Endodermal cell (in vitro differentiated cells): ENCODE measurements at regions not wholly inside any gene's neighbourhood (a gene's known extent, or its start where the extent isn't known, plus 50 kb on each side); places are given as distances from the start of the nearest gene placed in this dataset.

Source experiments
- DNase-seq: peaks from one replicate; pipeline ENCODE4 v3.0.0-alpha.2; 2017
- H3K27ac ChIP-seq: 2 replicates; pipeline ENCODE4 v1.5.1; 2013; ENCODE audit warnings: mild to moderate bottlenecking, low read depth, low read length, moderate library complexity
- H3K27me3 ChIP-seq: 2 replicates; pipeline ENCODE4 v1.6.1; 2013; ENCODE audit warnings: mild to moderate bottlenecking, low read length, moderate library complexity; ENCODE audit not compliant: insufficient read depth, control insufficient read depth, poor library complexity, severe bottlenecking
- H3K36me3 ChIP-seq: 2 replicates; pipeline ENCODE4 v1.7.0; 2013; ENCODE audit warnings: mild to moderate bottlenecking, low read length, moderate library complexity; ENCODE audit not compliant: control insufficient read depth, insufficient read depth
- H3K4me1 ChIP-seq: one replicate; pipeline ENCODE4 v1.7.0; 2013; ENCODE audit warnings: low read length; ENCODE audit not compliant: control insufficient read depth, insufficient read depth
- H3K4me3 ChIP-seq: 2 replicates; pipeline ENCODE4 v1.5.1; 2013; ENCODE audit warnings: mild to moderate bottlenecking, low read length, moderate library complexity
- H3K9ac ChIP-seq: 2 replicates; pipeline ENCODE4 v1.6.1; 2013; ENCODE audit warnings: mild to moderate bottlenecking, low read length, moderate library complexity; ENCODE audit not compliant: poor library complexity, severe bottlenecking; ENCODE audit errors: extremely low read depth
- H3K9me3 ChIP-seq: 2 replicates; pipeline ENCODE4 v1.6.1; 2013; ENCODE audit warnings: mild to moderate bottlenecking, low read length, moderate library complexity; ENCODE audit not compliant: control insufficient read depth
- H3K27ac Mint-ChIP-seq: 2 replicates; pipeline ENCODE4 v1.8.0; 2020; ENCODE audit warnings: mixed read lengths
- H3K27me3 Mint-ChIP-seq: 2 replicates; pipeline ENCODE4 v1.8.0; 2021; ENCODE audit warnings: mild to moderate bottlenecking, mixed read lengths; ENCODE audit not compliant: insufficient read depth
- H3K36me3 Mint-ChIP-seq: 2 replicates; pipeline ENCODE4 v1.8.0; 2020; ENCODE audit warnings: low read depth, mixed read lengths
- H3K4me1 Mint-ChIP-seq: 2 replicates; pipeline ENCODE4 v1.8.0; 2020; ENCODE audit warnings: mixed read lengths
- H3K4me3 Mint-ChIP-seq: 2 replicates; pipeline ENCODE4 v1.8.0; 2020; ENCODE audit warnings: mild to moderate bottlenecking, moderate library complexity, mixed read lengths
- H3K9me3 Mint-ChIP-seq: 2 replicates; pipeline ENCODE4 v1.8.0; 2020; ENCODE audit warnings: mild to moderate bottlenecking, mixed read lengths
- WGBS, 2 experiments: methylation state at CpG; one replicate each; pipeline versions ENCODE4 v1.1.5 to v1.1.7; 2013; ENCODE audit warnings: missing lambda C conversion rate in 2 of 2, mixed read lengths in 1 of 2; ENCODE audit not compliant: insufficient coverage in 1 of 2, insufficient read length in 1 of 2; 5-methylcytosine and 5-hydroxymethylcytosine counted together
- TF ChIP-seq, protein P1 (sequence below): fragments of 200-600 bp; sonication (generic); conservative IDR thresholded peaks from 2 replicates; pipeline ENCODE4 v1.5.0; 2021; ENCODE audit warnings: antibody characterized with exemption, mild to moderate bottlenecking

DNA sequence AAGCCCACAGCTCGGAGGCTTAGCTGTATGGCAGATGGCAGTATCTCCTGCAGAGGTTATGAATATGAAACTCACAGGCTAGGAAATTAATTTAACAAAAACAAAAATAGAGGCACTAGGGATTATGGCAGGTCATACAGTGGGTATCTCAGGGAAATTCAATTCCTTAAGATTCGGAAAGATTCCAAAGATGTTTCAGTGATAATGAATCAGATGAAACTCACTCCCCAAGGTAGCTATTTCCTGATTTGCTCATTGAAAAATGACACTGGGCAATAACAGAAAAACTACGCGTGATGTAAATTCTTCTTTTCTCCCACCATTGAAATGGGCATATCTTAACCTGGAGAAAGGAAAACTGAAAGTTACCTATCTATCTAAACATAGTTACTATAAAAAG, 414.1 kb downstream of the STK39 start:
- peaks cover 4% of the 10 kb centered on the region for H3K36me3 Mint-ChIP-seq
- Histone ChIP-seq H3K4me1 (no peaks in the 10 kb centered on the region), H3K9me3 (no peaks in the 10 kb centered on the region), H3K4me3 (no peak overlapping the region), H3K9ac (no peak overlapping the region), H3K36me3 (no peaks in the 10 kb centered on the region), H3K27ac (no peak overlapping the region), H3K27me3 (no peaks in the 10 kb centered on the region)
- H3K27me3 Mint-ChIP-seq: no peaks in the 10 kb centered on the region
- H3K4me3 Mint-ChIP-seq: no peak overlapping the region
- DNase-seq: no peak
- no peak overlapping the region for H3K27ac Mint-ChIP-seq
- WGBS, 2 experiments: 93 to 100% methylated on average over 2 to 4 of the region's 4 CpGs
- H3K4me1 Mint-ChIP-seq: peaks cover 14% of the 10 kb centered on the region
- peaks cover 25% of the 10 kb centered on the region for H3K9me3 Mint-ChIP-seq
- TF ChIP-seq, protein P1, sequence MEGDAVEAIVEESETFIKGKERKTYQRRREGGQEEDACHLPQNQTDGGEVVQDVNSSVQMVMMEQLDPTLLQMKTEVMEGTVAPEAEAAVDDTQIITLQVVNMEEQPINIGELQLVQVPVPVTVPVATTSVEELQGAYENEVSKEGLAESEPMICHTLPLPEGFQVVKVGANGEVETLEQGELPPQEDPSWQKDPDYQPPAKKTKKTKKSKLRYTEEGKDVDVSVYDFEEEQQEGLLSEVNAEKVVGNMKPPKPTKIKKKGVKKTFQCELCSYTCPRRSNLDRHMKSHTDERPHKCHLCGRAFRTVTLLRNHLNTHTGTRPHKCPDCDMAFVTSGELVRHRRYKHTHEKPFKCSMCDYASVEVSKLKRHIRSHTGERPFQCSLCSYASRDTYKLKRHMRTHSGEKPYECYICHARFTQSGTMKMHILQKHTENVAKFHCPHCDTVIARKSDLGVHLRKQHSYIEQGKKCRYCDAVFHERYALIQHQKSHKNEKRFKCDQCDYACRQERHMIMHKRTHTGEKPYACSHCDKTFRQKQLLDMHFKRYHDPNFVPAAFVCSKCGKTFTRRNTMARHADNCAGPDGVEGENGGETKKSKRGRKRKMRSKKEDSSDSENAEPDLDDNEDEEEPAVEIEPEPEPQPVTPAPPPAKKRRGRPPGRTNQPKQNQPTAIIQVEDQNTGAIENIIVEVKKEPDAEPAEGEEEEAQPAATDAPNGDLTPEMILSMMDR: no peak

DNA sequence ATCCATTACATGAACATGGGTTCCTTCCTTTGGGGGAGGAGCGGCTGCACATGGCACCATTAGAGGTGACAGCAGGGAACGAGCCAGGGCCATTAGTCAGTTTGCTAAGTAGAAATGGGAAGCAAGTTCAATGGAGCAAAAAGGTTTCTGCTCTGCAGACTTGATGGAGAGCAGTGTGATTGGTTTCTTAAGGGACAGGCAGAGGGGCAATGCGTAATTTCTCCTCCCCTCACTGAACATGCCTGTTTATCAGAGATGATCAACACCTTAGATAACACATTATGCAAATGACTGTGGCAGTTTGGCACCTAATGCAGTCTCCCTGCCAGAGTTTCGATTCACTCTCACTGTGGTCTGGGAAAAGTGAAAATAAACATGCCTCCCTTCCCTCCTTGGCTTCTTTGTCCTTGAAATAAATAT, 414.5 kb downstream of the STK39 start:
- 82 to 91% methylated on average over 3 to 4 of the region's 4 CpGs for WGBS, 2 experiments
- Mint-ChIP-seq H3K36me3 (peaks cover 4% of the 10 kb centered on the region), H3K27ac (no peak overlapping the region)

DNA sequence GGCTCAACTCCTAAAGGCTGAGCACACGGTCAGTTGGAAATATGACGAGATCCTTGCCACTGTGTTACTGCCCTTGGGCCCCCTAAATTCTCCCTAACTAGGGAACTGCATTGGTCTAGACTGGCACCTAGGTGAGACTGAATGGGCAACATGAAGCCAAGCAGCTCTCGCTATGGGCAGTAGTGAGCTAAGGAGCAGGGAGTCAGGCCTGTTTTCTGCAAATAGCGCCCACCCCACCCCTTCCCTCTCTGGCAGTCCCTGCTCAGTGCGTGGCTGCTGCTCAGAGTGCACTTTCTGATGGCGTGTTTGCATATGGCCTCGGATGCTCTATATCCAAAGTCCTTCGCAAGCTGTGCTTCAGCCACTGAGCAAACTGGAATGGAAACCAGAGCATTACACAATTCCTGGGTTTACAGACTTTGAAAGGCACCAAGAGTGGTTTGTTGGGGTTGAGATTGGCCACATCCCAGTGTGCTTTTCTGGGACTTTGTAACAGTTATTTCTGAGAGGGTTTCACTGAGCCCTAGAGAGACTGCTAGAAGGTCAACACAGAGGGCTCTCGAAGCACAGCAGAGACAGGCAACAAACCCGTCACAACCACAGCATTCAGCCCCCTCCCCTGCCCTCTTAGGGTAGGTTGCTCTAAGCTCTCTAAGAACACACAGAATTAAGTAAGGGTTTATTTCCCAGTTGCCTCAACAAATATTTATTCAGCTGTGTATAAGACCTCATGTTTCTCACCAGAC, 419.9 kb downstream of the STK39 start:
- Histone ChIP-seq H3K9ac (no peak overlapping the region), H3K9me3 (no peaks in the 10 kb centered on the region), H3K4me1 (no peaks in the 10 kb centered on the region), H3K36me3 (no peaks in the 10 kb centered on the region), H3K4me3 (no peak overlapping the region), H3K27ac (no peak overlapping the region), H3K27me3 (peaks cover 12% of the 10 kb centered on the region)
- H3K36me3 Mint-ChIP-seq: no peaks in the 10 kb centered on the region
- no peaks in the 10 kb centered on the region for H3K9me3 Mint-ChIP-seq
- TF ChIP-seq, protein P1: no peak
- DNase-seq: no peak
- no peaks in the 10 kb centered on the region for H3K27me3 Mint-ChIP-seq
- H3K27ac Mint-ChIP-seq: no peak overlapping the region
- WGBS, 2 experiments: 94 to 95% methylated on average over 8 to 10 of the region's 10 CpGs
- H3K4me1 Mint-ChIP-seq: peaks cover 4% of the 10 kb centered on the region
- H3K4me3 Mint-ChIP-seq: no peak overlapping the region

More for the DNA sequence above, 414.5 kb downstream of the STK39 start:
- Mint-ChIP-seq H3K9me3 (peaks cover 25% of the 10 kb centered on the region), H3K4me3 (no peak overlapping the region), H3K4me1 (peaks cover 14% of the 10 kb centered on the region), H3K27me3 (no peaks in the 10 kb centered on the region)
- Histone ChIP-seq H3K4me1 (no peaks in the 10 kb centered on the region), H3K9ac (no peak overlapping the region), H3K4me3 (no peak overlapping the region), H3K9me3 (no peaks in the 10 kb centered on the region), H3K36me3 (no peaks in the 10 kb centered on the region), H3K27me3 (no peaks in the 10 kb centered on the region), H3K27ac (no peak overlapping the region)
- peak; percentile 60 for DNase-seq
- TF ChIP-seq, protein P1: no peak
